Fibroblast of skin of scalp (primary cell): ENCODE measurements at regions not wholly inside any gene's neighbourhood (a gene's known extent, or its start where the extent isn't known, plus 50 kb on each side); places are given as distances from the start of the nearest gene placed in this dataset.
"Not testable (repeated sequence)": the region's sequence is repeated elsewhere in the genome, so short reads cannot be mapped to it uniquely, and the experiment has no call there.

Experiments
- DNase-seq: peaks from one replicate; pipeline ENCODE4 v3.0.0-alpha.2; 2013

- no peak for DNase-seq
These were observed 121.0 kb upstream of the SLC39A10 start for GRCh38 chr2:195535911-195536522.

GRCh38 chr2:195534971-195535370 is 122.1 kb upstream of the SLC39A10 start:
- DNase-seq = no peak

- peak; percentile 95 for DNase-seq
These were observed 123.0 kb upstream of the SLC39A10 start for GRCh38 chr2:195533771-195534642.

GRCh38 chr2:195532628-195533271 is 124.3 kb upstream of the SLC39A10 start:
- no peak for DNase-seq

- no peak for DNase-seq
These were observed 124.8 kb upstream of the SLC39A10 start for GRCh38 chr2:195532255-195532627.

GRCh38 chr2:195531754-195532153 is 125.3 kb upstream of the SLC39A10 start:
- peak; percentile 22 for DNase-seq

- DNase-seq = not testable (repeated sequence)
These were observed 133.8 kb upstream of the SLC39A10 start for GRCh38 chr2:195523242-195523641.

GRCh38 chr2:195521589-195521988 is 135.4 kb upstream of the SLC39A10 start:
- no peak for DNase-seq

- DNase-seq = peak; percentile 86
These were observed 136.3 kb upstream of the SLC39A10 start for GRCh38 chr2:195520671-195521155.

- DNase-seq = no peak
These were observed 141.5 kb upstream of the SLC39A10 start for GRCh38 chr2:195515551-195515950.

- no peak for DNase-seq
These were observed 142.7 kb upstream of the SLC39A10 start for GRCh38 chr2:195514365-195514764.

GRCh38 chr2:195513119-195513518 is 143.9 kb upstream of the SLC39A10 start:
- no peak for DNase-seq

GRCh38 chr2:195509551-195509950 is 147.5 kb upstream of the SLC39A10 start:
- no peak for DNase-seq

GRCh38 chr2:195508139-195508455 is 148.9 kb upstream of the SLC39A10 start:
- DNase-seq = no peak

GRCh38 chr2:195507447-195508138 is 149.4 kb upstream of the SLC39A10 start:
- DNase-seq = no peak

GRCh38 chr2:195505701-195506100 is 151.3 kb upstream of the SLC39A10 start:
- DNase-seq = no peak

GRCh38 chr2:195503208-195503607 is 153.8 kb upstream of the SLC39A10 start:
- no peak for DNase-seq

GRCh38 chr2:195501746-195502145 is 155.3 kb upstream of the SLC39A10 start:
- DNase-seq = no peak

- no peak for DNase-seq
These were observed 156.1 kb upstream of the SLC39A10 start for GRCh38 chr2:195500879-195501278.

- peak; percentile 39 for DNase-seq
These were observed 158.1 kb upstream of the SLC39A10 start for GRCh38 chr2:195498839-195499490.

GRCh38 chr2:195498176-195498575 is 158.8 kb upstream of the SLC39A10 start:
- no peak for DNase-seq

- no peak for DNase-seq
These were observed 160.0 kb upstream of the SLC39A10 start for GRCh38 chr2:195496991-195497390.
